ENCODE measurements at regions not wholly inside any gene's neighbourhood (a gene's known extent, or its start where the extent isn't known, plus 50 kb on each side); places are given as distances from the start of the nearest gene placed in this dataset.

GRCh38 chr4:151912632-151913031, 151.8 kb upstream of the GATB start:
- TF ChIP-seq CTCF (IDR thresholded peaks at IDR 0.05; ENCODE audit: poor library complexity) = no peak
- TF ChIP-seq EZH2 (IDR thresholded peaks at IDR 0.05; ENCODE audit: borderline replicate concordance) = no peak

All from hepatocyte (in vitro differentiated cells).